HCT116 (cell line): ENCODE measurements at regions not wholly inside any gene's neighbourhood (a gene's known extent, or its start where the extent isn't known, plus 50 kb on each side); places are given as distances from the start of the nearest gene placed in this dataset.

Source experiments
- ATAC-seq: fragments of 200-7000 bp; cut with Tn5 transposase; 2 replicates; pipeline ENCODE4 v1.9.1; 2020; ENCODE audit warnings: mild to moderate bottlenecking, moderate library complexity
- BruUV-seq: library from RNA; stranded (reverse); fragments of 400-500 nt; replicated peaks from 2 replicates; lab custom pipeline; 2021; lab: Mats Ljungman, UMichigan
- CTCF ChIA-PET: fragments of 300-600 bp; sonication (Branson Sonifier 250); formaldehyde crosslinking; loops from one replicate; lab custom pipeline; 2021; ENCODE audit warnings: antibody characterized with exemption; lab: Charles Lee
- POLR2A ChIA-PET: fragments of 300-600, 350-600 bp; sonication (Branson Sonifier 250); formaldehyde crosslinking; loops from one replicate; lab custom pipeline; 2021; ENCODE audit warnings: antibody characterized with exemption; lab: Charles Lee
- RAD21 ChIA-PET, 2 experiments: fragments of 300-600 bp; sonication (Branson Sonifier 250); formaldehyde crosslinking; loops; one replicate each; lab custom pipeline; 2023; ENCODE audit warnings: low total read pairs in 2 of 2; ENCODE audit not compliant: uncharacterized antibody in 2 of 2, unreplicated experiment in 2 of 2, low non-redundant PET in 1 of 2; lab: Charles Lee
- DNase-seq: peaks from one replicate; pipeline ENCODE4 v3.0.0-alpha.2; 2010; ENCODE audit warnings: low read depth, low spot score
- H2AFZ ChIP-seq: fragments of 200-600 bp; shearing (Covaris generic), sonication (generic); 2 replicates; pipeline ENCODE4 v1.6.1; 2017; ENCODE audit warnings: low read depth, mixed run types, mixed read lengths, antibody characterized with exemption, low read length; ENCODE audit not compliant: poor library complexity, severe bottlenecking
- H3K27ac ChIP-seq: 2 replicates; pipeline ENCODE4 v1.5.1; 2012; ENCODE audit warnings: low read depth, low read length
- H3K27me3 ChIP-seq: fragments of 200-600 bp; sonication (generic); 2 replicates; pipeline ENCODE4 v1.6.1; 2016; ENCODE audit warnings: mixed run types, low read length, mixed read lengths; ENCODE audit not compliant: insufficient read depth
- H3K36me3 ChIP-seq, 2 experiments: fragments of 200-500 bp in 1 of 2; fragments of 200-600 bp in 1 of 2; sonication (Bioruptor generic) in 1 of 2; sonication (generic) in 1 of 2; 2 replicates each; pipeline versions ENCODE4 v1.5.1 to v1.6.1; 2014 to 2016; ENCODE audit warnings: low read length in 2 of 2, inconsistent platforms in 1 of 2, mixed read lengths in 1 of 2, mixed run types in 1 of 2; ENCODE audit not compliant: insufficient read depth in 2 of 2, control insufficient read depth in 1 of 2
- H3K4me1 ChIP-seq, 2 experiments: fragments of 200-600 bp in 1 of 2; sonication (generic) in 1 of 2; 2 replicates each; pipeline versions ENCODE4 v1.5.1 to v1.6.1; 2012 to 2017; ENCODE audit warnings: low read length in 2 of 2, inconsistent platforms in 1 of 2, mild to moderate bottlenecking in 1 of 2, mixed read lengths in 1 of 2, mixed run types in 1 of 2, moderate library complexity in 1 of 2; ENCODE audit not compliant: insufficient read depth in 2 of 2, control insufficient read depth in 1 of 2
- H3K4me2 ChIP-seq: fragments of 200-600 bp; sonication (generic); 2 replicates; pipeline ENCODE4 v1.6.1; 2017; ENCODE audit warnings: mixed run types, low read length, mixed read lengths
- H3K4me3 ChIP-seq, 2 experiments: fragments of 200-600 bp in 1 of 2; sonication (generic) in 1 of 2; replicated peaks in 1 of 2; 2 replicates each; pipeline ENCODE4 v1.5.1; 2011 to 2016; ENCODE audit warnings: low read length in 2 of 2, control low read depth in 1 of 2, low read depth in 1 of 2, mild to moderate bottlenecking in 1 of 2, mixed read lengths in 1 of 2, mixed run types in 1 of 2
- H3K79me2 ChIP-seq: fragments of 200-600 bp; sonication (generic); 2 replicates; pipeline ENCODE4 v1.6.1; 2017; ENCODE audit warnings: mild to moderate bottlenecking, mixed run types, low read length, moderate library complexity, mixed read lengths; ENCODE audit not compliant: insufficient read depth
- H3K9ac ChIP-seq: fragments of 200-600 bp; sonication (generic); 2 replicates; pipeline ENCODE4 v1.6.1; 2016; ENCODE audit warnings: low read length, mixed read lengths
- H3K9me2 ChIP-seq: fragments of 200-600 bp; sonication (generic), shearing (Covaris generic); 2 replicates; pipeline ENCODE4 v1.6.1; 2017; ENCODE audit warnings: mixed run types, mild to moderate bottlenecking, moderate library complexity; ENCODE audit not compliant: insufficient read depth
- H3K9me3 ChIP-seq, 2 experiments: fragments of 200-500 bp in 1 of 2; fragments of 200-600 bp in 1 of 2; sonication (Bioruptor generic) in 1 of 2; sonication (generic) in 1 of 2; 2 replicates each; pipeline ENCODE4 v1.6.1; 2014 to 2017; ENCODE audit warnings: low read length in 2 of 2, mixed read lengths in 2 of 2, inconsistent platforms in 1 of 2, low read depth in 1 of 2, mild to moderate bottlenecking in 1 of 2, mixed run types in 1 of 2, moderate library complexity in 1 of 2; ENCODE audit not compliant: control insufficient read depth in 1 of 2, insufficient read depth in 1 of 2
- H4K20me1 ChIP-seq: fragments of 200-600 bp; sonication (generic), shearing (Covaris generic); 2 replicates; pipeline ENCODE4 v1.6.1; 2017; ENCODE audit warnings: mixed run types, mild to moderate bottlenecking, moderate library complexity; ENCODE audit not compliant: insufficient read depth
- CBX3 ChIP-seq: IDR thresholded peaks from 2 replicates; pipeline ENCODE4 v1.6.1; 2012; ENCODE audit warnings: low read depth
- CEBPB ChIP-seq: IDR thresholded peaks from 2 replicates; pipeline ENCODE4 v1.6.1; 2012; ENCODE audit warnings: low read depth
- EGR1 ChIP-seq: IDR thresholded peaks from 2 replicates; pipeline ENCODE4 v1.6.1; 2012; ENCODE audit warnings: low read depth
- ELF1 ChIP-seq: IDR thresholded peaks from 2 replicates; pipeline ENCODE4 v1.6.1; 2012; ENCODE audit warnings: low read depth, borderline replicate concordance
- EZH2phosphoT487 ChIP-seq: fragments of 200-600 bp; IDR thresholded peaks from 2 replicates; pipeline ENCODE4 v1.6.1; 2018; ENCODE audit warnings: antibody characterized with exemption, borderline replicate concordance
- JUND ChIP-seq: IDR thresholded peaks from 2 replicates; pipeline ENCODE4 v1.6.1; 2012
- MAX ChIP-seq: IDR thresholded peaks from 2 replicates; pipeline ENCODE4 v1.6.1; 2012
- POLR2A ChIP-seq: IDR thresholded peaks from 2 replicates; pipeline ENCODE4 v1.7.0; 2011; ENCODE audit warnings: borderline replicate concordance; ENCODE audit not compliant: insufficient read depth, insufficient read length; ENCODE audit errors: extremely low read depth
- RAD21 ChIP-seq: IDR thresholded peaks from 2 replicates; pipeline ENCODE4 v1.6.1; 2012; ENCODE audit warnings: low read depth, mild to moderate bottlenecking
- REST ChIP-seq: IDR thresholded peaks from 2 replicates; pipeline ENCODE4 v1.6.1; 2012; ENCODE audit warnings: low read depth
- SIN3A ChIP-seq: IDR thresholded peaks from 2 replicates; pipeline ENCODE4 v1.6.1; 2012; ENCODE audit warnings: low read depth
- SP1 ChIP-seq: IDR thresholded peaks from 2 replicates; pipeline ENCODE4 v1.6.1; 2012; ENCODE audit warnings: low read depth
- SRF ChIP-seq: IDR thresholded peaks from 2 replicates; pipeline ENCODE4 v1.6.1; 2012; ENCODE audit warnings: low read depth
- TCF7L2 ChIP-seq: IDR thresholded peaks from 2 replicates; pipeline ENCODE4 v1.7.0; 2011; ENCODE audit warnings: borderline replicate concordance, inconsistent platforms; ENCODE audit not compliant: insufficient read depth, insufficient read length; ENCODE audit errors: extremely low read depth
- YY1 ChIP-seq: IDR thresholded peaks from 2 replicates; pipeline ENCODE4 v1.6.1; 2011; ENCODE audit warnings: low read length, low read depth, moderate library complexity, mild to moderate bottlenecking; ENCODE audit not compliant: insufficient replicate concordance; ENCODE audit errors: extremely low read depth
- ZBTB33 ChIP-seq: IDR thresholded peaks from 2 replicates; pipeline ENCODE4 v1.6.1; 2011; ENCODE audit warnings: mild to moderate bottlenecking, low read length, moderate library complexity; ENCODE audit not compliant: insufficient replicate concordance; ENCODE audit errors: extremely low read depth
- ZNF274 ChIP-seq: fragments of 200-500 bp; sonication (Bioruptor generic); IDR thresholded peaks from 2 replicates; pipeline ENCODE4 v1.6.1; 2014; ENCODE audit warnings: mild to moderate bottlenecking, low read depth, low read length, inconsistent platforms
- intact Hi-C: fragments of 100-400 bp; cut with micrococcal nuclease; formaldehyde crosslinking; loops from 2 replicates; pipeline ENCODE4 v1.10.0; 2022
- TF ChIP-seq, protein P1 (sequence below): IDR thresholded peaks from 2 replicates; pipeline ENCODE4 v1.6.1; 2012
- TF ChIP-seq, protein P2 (sequence below), 3 experiments: fragments of 200-600 bp in 1 of 3; sonication (generic) in 1 of 3; IDR thresholded peaks in 2 of 3; conservative IDR thresholded peaks in 1 of 3; 2 replicates each; pipeline ENCODE4 v1.5.1; 2012 to 2017; ENCODE audit warnings: low read depth in 2 of 3, low read length in 2 of 3, antibody characterized with exemption in 1 of 3, borderline replicate concordance in 1 of 3, control low read depth in 1 of 3, mild to moderate bottlenecking in 1 of 3, mixed read lengths in 1 of 3, mixed run types in 1 of 3, moderate library complexity in 1 of 3; ENCODE audit not compliant: insufficient read depth in 1 of 3

- TF ChIP-seq REST (no peak), EZH2phosphoT487 (no peak), ELF1 (no peak), EGR1 (no peak)
Measured at GRCh38 chrX:7389576-7389975, 241.6 kb upstream of the PUDP start (continued).

GRCh38 chrX:7385131-7385530 is 237.2 kb upstream of the PUDP start:
- ChIA-PET RAD21 (no interaction called here), POLR2A (no interaction called here)

More at GRCh38 chrX:7385131-7385530, 237.2 kb upstream of the PUDP start:
- no peak for TF ChIP-seq SP1
- no peak for TF ChIP-seq TCF7L2
- no peak for TF ChIP-seq POLR2A
- no peak for TF ChIP-seq SIN3A
- TF ChIP-seq, protein P1, sequence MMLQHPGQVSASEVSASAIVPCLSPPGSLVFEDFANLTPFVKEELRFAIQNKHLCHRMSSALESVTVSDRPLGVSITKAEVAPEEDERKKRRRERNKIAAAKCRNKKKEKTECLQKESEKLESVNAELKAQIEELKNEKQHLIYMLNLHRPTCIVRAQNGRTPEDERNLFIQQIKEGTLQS, result no peak
- no peak for TF ChIP-seq SRF
- TF ChIP-seq CEBPB, result no peak
- no peak for TF ChIP-seq JUND
- TF ChIP-seq, protein P2, sequence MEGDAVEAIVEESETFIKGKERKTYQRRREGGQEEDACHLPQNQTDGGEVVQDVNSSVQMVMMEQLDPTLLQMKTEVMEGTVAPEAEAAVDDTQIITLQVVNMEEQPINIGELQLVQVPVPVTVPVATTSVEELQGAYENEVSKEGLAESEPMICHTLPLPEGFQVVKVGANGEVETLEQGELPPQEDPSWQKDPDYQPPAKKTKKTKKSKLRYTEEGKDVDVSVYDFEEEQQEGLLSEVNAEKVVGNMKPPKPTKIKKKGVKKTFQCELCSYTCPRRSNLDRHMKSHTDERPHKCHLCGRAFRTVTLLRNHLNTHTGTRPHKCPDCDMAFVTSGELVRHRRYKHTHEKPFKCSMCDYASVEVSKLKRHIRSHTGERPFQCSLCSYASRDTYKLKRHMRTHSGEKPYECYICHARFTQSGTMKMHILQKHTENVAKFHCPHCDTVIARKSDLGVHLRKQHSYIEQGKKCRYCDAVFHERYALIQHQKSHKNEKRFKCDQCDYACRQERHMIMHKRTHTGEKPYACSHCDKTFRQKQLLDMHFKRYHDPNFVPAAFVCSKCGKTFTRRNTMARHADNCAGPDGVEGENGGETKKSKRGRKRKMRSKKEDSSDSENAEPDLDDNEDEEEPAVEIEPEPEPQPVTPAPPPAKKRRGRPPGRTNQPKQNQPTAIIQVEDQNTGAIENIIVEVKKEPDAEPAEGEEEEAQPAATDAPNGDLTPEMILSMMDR (IDR thresholded peaks at IDR 0.05 in 2 of 3, conservative IDR thresholded peaks at IDR 0.05 in 1 of 3; ENCODE audit: borderline replicate concordance in 1 of 3, insufficient read depth in 1 of 3, low read depth in 2 of 3, low read length in 2 of 3), result no peak
- no peak for TF ChIP-seq MAX
- no peak for TF ChIP-seq RAD21
- no peak for TF ChIP-seq YY1
- no peak for TF ChIP-seq ZBTB33
- no peak for TF ChIP-seq EZH2phosphoT487
- TF ChIP-seq EGR1, result no peak
- TF ChIP-seq CBX3, result no peak
- no peak for TF ChIP-seq ZNF274
- no peak for TF ChIP-seq ELF1
- no peaks in the 10 kb centered on the region for H3K27me3 ChIP-seq
- no peaks in the 10 kb centered on the region for H4K20me1 ChIP-seq
- no TSS peak for BruUV-seq
- CTCF ChIA-PET, result no interaction called here
- H3K4me2 ChIP-seq, result no peak overlapping the region
- H3K9ac ChIP-seq, result no peak overlapping the region
- H3K9me3 ChIP-seq, result no peaks in the 10 kb centered on the region
- no peak for DNase-seq
- no peak for ATAC-seq
- H3K36me3 ChIP-seq, result no peaks in the 10 kb centered on the region
- no peaks in the 10 kb centered on the region for H3K79me2 ChIP-seq
- no peaks in the 10 kb centered on the region for H3K4me1 ChIP-seq
- H3K9me2 ChIP-seq, result no peaks in the 10 kb centered on the region
- no peak overlapping the region for H2AFZ ChIP-seq
- H3K27ac ChIP-seq, result no peak overlapping the region
- no peak overlapping the region for H3K4me3 ChIP-seq
- intact Hi-C loops, result no loop called here
